ENCODE measurements at regions not wholly inside any gene's neighbourhood (a gene's known extent, or its start where the extent isn't known, plus 50 kb on each side); places are given as distances from the start of the nearest gene placed in this dataset.

- TF ChIP-seq, protein P1, sequence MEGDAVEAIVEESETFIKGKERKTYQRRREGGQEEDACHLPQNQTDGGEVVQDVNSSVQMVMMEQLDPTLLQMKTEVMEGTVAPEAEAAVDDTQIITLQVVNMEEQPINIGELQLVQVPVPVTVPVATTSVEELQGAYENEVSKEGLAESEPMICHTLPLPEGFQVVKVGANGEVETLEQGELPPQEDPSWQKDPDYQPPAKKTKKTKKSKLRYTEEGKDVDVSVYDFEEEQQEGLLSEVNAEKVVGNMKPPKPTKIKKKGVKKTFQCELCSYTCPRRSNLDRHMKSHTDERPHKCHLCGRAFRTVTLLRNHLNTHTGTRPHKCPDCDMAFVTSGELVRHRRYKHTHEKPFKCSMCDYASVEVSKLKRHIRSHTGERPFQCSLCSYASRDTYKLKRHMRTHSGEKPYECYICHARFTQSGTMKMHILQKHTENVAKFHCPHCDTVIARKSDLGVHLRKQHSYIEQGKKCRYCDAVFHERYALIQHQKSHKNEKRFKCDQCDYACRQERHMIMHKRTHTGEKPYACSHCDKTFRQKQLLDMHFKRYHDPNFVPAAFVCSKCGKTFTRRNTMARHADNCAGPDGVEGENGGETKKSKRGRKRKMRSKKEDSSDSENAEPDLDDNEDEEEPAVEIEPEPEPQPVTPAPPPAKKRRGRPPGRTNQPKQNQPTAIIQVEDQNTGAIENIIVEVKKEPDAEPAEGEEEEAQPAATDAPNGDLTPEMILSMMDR (optimal IDR thresholded peaks at IDR 0.05 in 1 of 3, IDR thresholded peaks at IDR 0.05 in 1 of 3, conservative IDR thresholded peaks at IDR 0.05 in 1 of 3; ENCODE audit: extremely low read depth in 1 of 3, insufficient read depth in 2 of 3, low read length in 3 of 3): no peak
- TF ChIP-seq EZH2 (IDR thresholded peaks at IDR 0.05; ENCODE audit: low read length): no peak
These were observed 226.5 kb downstream of the C12orf50 start for GRCh38 chr12:87802721-87803011.

Measured in keratinocyte (primary cell).